ENCODE measurements at regions not wholly inside any gene's neighbourhood (a gene's known extent, or its start where the extent isn't known, plus 50 kb on each side); places are given as distances from the start of the nearest gene placed in this dataset.

DNA sequence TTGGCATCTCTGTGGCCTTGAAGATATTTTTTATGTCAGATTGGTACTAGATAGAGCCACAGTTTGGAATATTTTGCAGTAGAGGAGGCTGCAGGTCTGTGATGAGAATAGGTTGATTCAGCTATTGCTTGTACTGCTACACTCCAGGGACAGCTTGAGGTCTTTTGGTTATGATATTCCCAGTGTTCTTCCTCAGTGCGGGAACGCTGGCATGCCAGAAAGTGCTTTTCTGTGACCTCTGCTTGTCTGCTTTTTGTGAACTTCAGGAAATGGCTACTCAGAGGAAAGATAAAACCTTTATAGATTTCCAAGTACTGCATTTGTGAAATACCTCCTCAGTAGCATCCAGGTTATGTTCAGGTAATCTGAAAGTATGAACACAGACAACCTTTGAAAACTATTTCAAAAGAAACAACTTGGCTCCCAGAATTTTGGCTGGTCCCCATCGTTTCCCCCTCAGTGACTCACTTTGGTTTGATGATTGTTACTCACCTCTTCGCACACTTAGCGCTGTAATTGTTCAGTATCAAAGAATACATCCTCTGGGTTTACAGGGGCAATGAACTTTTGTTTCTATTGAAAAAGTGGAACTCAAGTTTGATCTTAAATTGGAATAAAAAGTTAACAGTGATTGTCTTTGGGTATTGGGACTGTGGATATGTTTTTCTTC lies 191.4 kb downstream of the HIPK3 start:
- BruUV-seq (replicated peaks): no TSS peak
- H3K9me3 Mint-ChIP-seq (ENCODE audit: low read depth, unreplicated experiment): no peaks in the 10 kb centered on the region
- H3K27ac Mint-ChIP-seq (ENCODE audit: unreplicated experiment): no peak overlapping the region
- TF ChIP-seq, protein P1, sequence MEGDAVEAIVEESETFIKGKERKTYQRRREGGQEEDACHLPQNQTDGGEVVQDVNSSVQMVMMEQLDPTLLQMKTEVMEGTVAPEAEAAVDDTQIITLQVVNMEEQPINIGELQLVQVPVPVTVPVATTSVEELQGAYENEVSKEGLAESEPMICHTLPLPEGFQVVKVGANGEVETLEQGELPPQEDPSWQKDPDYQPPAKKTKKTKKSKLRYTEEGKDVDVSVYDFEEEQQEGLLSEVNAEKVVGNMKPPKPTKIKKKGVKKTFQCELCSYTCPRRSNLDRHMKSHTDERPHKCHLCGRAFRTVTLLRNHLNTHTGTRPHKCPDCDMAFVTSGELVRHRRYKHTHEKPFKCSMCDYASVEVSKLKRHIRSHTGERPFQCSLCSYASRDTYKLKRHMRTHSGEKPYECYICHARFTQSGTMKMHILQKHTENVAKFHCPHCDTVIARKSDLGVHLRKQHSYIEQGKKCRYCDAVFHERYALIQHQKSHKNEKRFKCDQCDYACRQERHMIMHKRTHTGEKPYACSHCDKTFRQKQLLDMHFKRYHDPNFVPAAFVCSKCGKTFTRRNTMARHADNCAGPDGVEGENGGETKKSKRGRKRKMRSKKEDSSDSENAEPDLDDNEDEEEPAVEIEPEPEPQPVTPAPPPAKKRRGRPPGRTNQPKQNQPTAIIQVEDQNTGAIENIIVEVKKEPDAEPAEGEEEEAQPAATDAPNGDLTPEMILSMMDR (IDR thresholded peaks at IDR 0.05; ENCODE audit: unreplicated experiment): no peak
- H3K4me1 Mint-ChIP-seq (ENCODE audit: low read depth, unreplicated experiment): peaks cover 9% of the 10 kb centered on the region
- no peak for DNase-seq
- CTCF ChIA-PET: interaction anchor here (0.6 kb wide), 1 partner anchor 27 kb away, joined by 4 read pairs; no protein-coding TSS in a partner anchor
- no peaks in the 10 kb centered on the region for H3K36me3 Mint-ChIP-seq (ENCODE audit: insufficient read depth, unreplicated experiment)
- no peak overlapping the region for H3K4me3 Mint-ChIP-seq (ENCODE audit: low read depth, unreplicated experiment)
- intact Hi-C loops (cut with micrococcal nuclease; ENCODE audit: unreplicated experiment): no loop called here
- H3K27me3 Mint-ChIP-seq (ENCODE audit: unreplicated experiment): no peaks in the 10 kb centered on the region

DNA sequence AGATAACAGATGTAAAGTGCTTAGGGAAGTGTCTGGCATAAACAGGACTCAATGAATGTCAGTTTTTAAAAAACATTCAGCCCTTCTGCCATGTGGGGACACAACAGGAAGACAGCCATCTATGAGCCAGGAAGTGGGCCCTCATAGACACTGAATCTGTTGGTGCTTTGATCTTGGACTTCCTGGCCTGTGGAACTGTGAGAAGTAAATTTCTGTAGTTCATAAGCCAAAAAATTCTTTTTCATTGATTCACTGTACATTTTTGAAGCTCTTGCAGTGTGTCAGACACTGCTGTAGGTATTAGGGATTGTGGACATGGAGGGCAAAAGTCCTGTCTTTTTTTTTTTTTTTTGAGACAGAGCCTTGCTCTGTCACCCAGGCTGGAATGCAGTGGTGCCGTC lies 188.6 kb downstream of the HIPK3 start:
- TF ChIP-seq, protein P1 (IDR thresholded peaks at IDR 0.05; ENCODE audit: unreplicated experiment): no peak
- Mint-ChIP-seq H3K9me3 (ENCODE audit: low read depth, unreplicated experiment) (no peaks in the 10 kb centered on the region), H3K27me3 (ENCODE audit: unreplicated experiment) (no peaks in the 10 kb centered on the region), H3K36me3 (ENCODE audit: insufficient read depth, unreplicated experiment) (no peaks in the 10 kb centered on the region), H3K4me3 (ENCODE audit: low read depth, unreplicated experiment) (no peak overlapping the region), H3K27ac (ENCODE audit: unreplicated experiment) (no peak overlapping the region), H3K4me1 (ENCODE audit: low read depth, unreplicated experiment) (no peaks in the 10 kb centered on the region)
- CTCF ChIA-PET: interaction anchor here (0.6 kb wide), 1 partner anchor 37 kb away, joined by 4 read pairs; no protein-coding TSS in a partner anchor
- no TSS peak for BruUV-seq (replicated peaks)
- no peak for DNase-seq
- intact Hi-C loops (cut with micrococcal nuclease; ENCODE audit: unreplicated experiment): no loop called here

DNA sequence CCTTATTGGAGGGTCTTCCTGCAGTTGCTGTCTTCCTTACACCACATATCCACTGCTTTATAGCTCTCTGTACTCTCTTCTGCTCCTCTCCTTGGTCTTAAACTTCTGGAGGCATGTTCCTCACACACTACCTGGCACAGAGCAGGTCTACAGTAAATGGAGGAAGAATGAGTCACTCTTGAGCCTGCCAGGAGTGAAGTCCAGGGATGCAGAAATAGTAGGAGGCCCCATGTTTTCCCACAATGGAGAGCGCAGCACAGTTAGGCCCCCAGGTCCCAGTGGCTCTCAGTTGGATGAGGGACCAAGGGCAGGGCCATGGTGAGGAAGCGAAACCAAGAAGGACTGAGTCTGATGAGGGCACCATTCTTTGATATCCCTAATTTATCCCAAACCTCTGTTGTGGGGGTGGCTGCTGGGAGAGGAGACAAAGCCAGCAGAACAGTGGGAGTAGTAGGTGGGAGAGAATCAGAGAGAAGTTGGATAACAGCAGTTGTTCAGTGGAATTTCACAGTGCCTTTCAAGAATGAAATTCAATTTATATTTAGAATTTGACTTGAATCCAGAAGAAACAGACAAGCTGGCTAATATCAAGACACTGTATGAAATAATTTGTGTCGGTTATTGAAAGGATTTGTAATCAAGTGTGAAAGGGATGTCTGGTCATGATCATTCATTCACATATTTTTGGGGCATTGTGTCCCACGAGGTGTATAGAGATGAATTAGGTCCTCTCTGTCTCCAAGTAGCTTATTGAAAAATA lies 187.8 kb downstream of the HIPK3 start:
- intact Hi-C loops (cut with micrococcal nuclease; ENCODE audit: unreplicated experiment): no loop called here
- H3K27ac Mint-ChIP-seq (ENCODE audit: unreplicated experiment): no peak overlapping the region
- no peaks in the 10 kb centered on the region for H3K36me3 Mint-ChIP-seq (ENCODE audit: insufficient read depth, unreplicated experiment)
- no peaks in the 10 kb centered on the region for H3K9me3 Mint-ChIP-seq (ENCODE audit: low read depth, unreplicated experiment)
- BruUV-seq (replicated peaks): no TSS peak
- no peaks in the 10 kb centered on the region for H3K27me3 Mint-ChIP-seq (ENCODE audit: unreplicated experiment)
- TF ChIP-seq, protein P1 (IDR thresholded peaks at IDR 0.05; ENCODE audit: unreplicated experiment): no peak
- no peak for DNase-seq
- CTCF ChIA-PET: interaction anchor here (0.6 to 0.8 kb wide), 2 partner anchors 30 to 37 kb away, joined by 3 to 4 read pairs; no protein-coding TSS in a partner anchor
- H3K4me1 Mint-ChIP-seq (ENCODE audit: low read depth, unreplicated experiment): no peaks in the 10 kb centered on the region
- H3K4me3 Mint-ChIP-seq (ENCODE audit: low read depth, unreplicated experiment): no peak overlapping the region

DNA sequence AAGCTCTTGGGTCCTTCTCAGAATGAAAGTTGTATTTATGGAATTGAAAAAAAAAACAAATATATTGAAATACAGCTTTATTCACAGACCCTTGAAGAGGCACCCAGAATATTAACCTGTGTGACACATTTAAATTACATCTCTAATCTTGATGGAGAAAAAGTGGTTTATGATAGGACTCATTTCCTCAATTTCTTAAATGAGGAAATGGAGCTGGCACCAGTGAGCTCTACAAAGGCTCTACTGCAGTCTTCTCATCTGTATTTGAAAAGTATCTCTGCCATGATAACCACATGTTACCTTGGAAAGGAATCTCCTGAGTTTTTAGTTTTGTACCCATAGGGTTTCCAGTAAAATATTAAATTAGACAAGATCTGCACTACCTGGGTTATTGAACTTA lies 186.5 kb downstream of the HIPK3 start:
- no peaks in the 10 kb centered on the region for H3K9me3 Mint-ChIP-seq (ENCODE audit: low read depth, unreplicated experiment)
- CTCF ChIA-PET: no interaction called here
- H3K36me3 Mint-ChIP-seq (ENCODE audit: insufficient read depth, unreplicated experiment): no peaks in the 10 kb centered on the region
- no peaks in the 10 kb centered on the region for H3K27me3 Mint-ChIP-seq (ENCODE audit: unreplicated experiment)
- no peak overlapping the region for H3K27ac Mint-ChIP-seq (ENCODE audit: unreplicated experiment)
- no TSS peak for BruUV-seq (replicated peaks)
- no peak for DNase-seq
- TF ChIP-seq, protein P1 (IDR thresholded peaks at IDR 0.05; ENCODE audit: unreplicated experiment): no peak
- H3K4me1 Mint-ChIP-seq (ENCODE audit: low read depth, unreplicated experiment): no peaks in the 10 kb centered on the region
- intact Hi-C loops (cut with micrococcal nuclease; ENCODE audit: unreplicated experiment): no loop called here
- no peak overlapping the region for H3K4me3 Mint-ChIP-seq (ENCODE audit: low read depth, unreplicated experiment)

All from Calu3 (cell line).